IMR-90 (cell line): ENCODE measurements at regions not wholly inside any gene's neighbourhood (a gene's known extent, or its start where the extent isn't known, plus 50 kb on each side); places are given as distances from the start of the nearest gene placed in this dataset.

ENCODE experiments used
- CTCF ChIP-seq: conservative IDR thresholded peaks from 2 replicates; pipeline ENCODE4 v1.5.1; 2012; ENCODE audit warnings: mild to moderate bottlenecking, low read depth, low read length, improper control_type of control experiment
- POLR2A ChIP-seq: IDR thresholded peaks from 2 replicates; pipeline ENCODE4 v1.6.1; 2012; ENCODE audit warnings: mild to moderate bottlenecking, low read depth, low read length
- RAD21 ChIP-seq: IDR thresholded peaks from 2 replicates; pipeline ENCODE4 v1.6.1; 2012; ENCODE audit warnings: low read length, improper control_type of control experiment

GRCh38 chr21:38574895-38575575, 76.8 kb upstream of the ERG start:
- no peak for TF ChIP-seq CTCF
- TF ChIP-seq POLR2A: no peak
- TF ChIP-seq RAD21: no peak
